ENCODE measurements at regions not wholly inside any gene's neighbourhood (a gene's known extent, or its start where the extent isn't known, plus 50 kb on each side); places are given as distances from the start of the nearest gene placed in this dataset.

DNA sequence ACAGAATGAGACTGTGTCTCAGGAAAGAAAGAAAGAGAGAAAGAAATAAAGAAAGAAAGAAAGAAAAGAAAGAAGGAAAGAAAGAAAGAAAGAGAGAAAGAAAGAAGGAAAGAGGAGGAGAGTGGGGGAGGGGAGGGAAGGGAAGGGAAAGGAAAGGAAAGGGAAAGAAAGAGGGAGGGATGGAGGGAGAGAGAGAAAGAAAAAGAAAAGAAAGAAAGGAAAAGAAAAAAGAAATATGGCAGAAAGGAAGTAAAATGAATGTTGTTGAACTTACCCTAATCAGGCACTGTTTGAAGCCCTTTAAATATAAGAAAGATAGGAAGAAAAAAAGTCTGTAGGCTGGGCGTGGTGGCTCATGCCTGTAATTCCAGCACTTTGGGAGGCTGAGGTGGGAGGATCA, 276.1 kb downstream of the INSC start:
- 74% methylated on average over 1 of the region's 1 CpG for WGBS
- intact Hi-C loops (cut with DNase I), result no loop called here
- no peak for TF ChIP-seq POLR2A (IDR thresholded peaks at IDR 0.05)
- TF ChIP-seq, protein P1, sequence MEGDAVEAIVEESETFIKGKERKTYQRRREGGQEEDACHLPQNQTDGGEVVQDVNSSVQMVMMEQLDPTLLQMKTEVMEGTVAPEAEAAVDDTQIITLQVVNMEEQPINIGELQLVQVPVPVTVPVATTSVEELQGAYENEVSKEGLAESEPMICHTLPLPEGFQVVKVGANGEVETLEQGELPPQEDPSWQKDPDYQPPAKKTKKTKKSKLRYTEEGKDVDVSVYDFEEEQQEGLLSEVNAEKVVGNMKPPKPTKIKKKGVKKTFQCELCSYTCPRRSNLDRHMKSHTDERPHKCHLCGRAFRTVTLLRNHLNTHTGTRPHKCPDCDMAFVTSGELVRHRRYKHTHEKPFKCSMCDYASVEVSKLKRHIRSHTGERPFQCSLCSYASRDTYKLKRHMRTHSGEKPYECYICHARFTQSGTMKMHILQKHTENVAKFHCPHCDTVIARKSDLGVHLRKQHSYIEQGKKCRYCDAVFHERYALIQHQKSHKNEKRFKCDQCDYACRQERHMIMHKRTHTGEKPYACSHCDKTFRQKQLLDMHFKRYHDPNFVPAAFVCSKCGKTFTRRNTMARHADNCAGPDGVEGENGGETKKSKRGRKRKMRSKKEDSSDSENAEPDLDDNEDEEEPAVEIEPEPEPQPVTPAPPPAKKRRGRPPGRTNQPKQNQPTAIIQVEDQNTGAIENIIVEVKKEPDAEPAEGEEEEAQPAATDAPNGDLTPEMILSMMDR (IDR thresholded peaks at IDR 0.05), result no peak
- no peak for TF ChIP-seq POLR2AphosphoS5 (IDR thresholded peaks at IDR 0.05)

DNA sequence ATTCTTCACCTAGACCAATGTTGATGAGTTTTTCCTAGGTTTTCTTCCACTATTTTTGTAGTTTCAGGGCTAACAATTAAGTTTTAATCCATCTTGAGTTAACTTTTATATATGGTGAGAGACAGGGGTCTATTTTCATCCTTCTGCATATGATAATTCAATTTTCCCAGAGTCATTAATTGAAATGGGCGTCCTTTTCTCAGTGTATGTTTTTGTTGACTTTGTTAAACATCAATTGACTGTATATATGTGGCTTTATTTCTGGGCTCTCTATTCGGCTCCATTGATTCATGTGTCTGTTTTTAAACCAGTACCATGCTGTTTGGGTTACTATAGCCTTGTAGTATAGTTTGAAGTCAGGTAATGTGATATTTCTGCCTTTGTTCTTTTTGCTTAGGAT, 282.1 kb downstream of the INSC start:
- H3K9me3 ChIP-seq, result no peaks in the 10 kb centered on the region
- no peaks in the 10 kb centered on the region for H3K27me3 ChIP-seq (replicated peaks; ENCODE audit: insufficient read depth)
- DNase-seq (ENCODE audit: low spot score), result no peak
- H3K27ac ChIP-seq, result no peak overlapping the region
- TF ChIP-seq POLR2AphosphoS5 (IDR thresholded peaks at IDR 0.05) (no peak), POLR2A (IDR thresholded peaks at IDR 0.05) (no peak)
- intact Hi-C loops (cut with DNase I), result no loop called here
- H3K36me3 ChIP-seq, result no peaks in the 10 kb centered on the region
- no peak overlapping the region for H3K4me3 ChIP-seq
- no peaks in the 10 kb centered on the region for H3K4me1 ChIP-seq (replicated peaks)
- WGBS, result 92% methylated on average over 2 of the region's 2 CpGs

More for the DNA sequence above, 276.1 kb downstream of the INSC start:
- DNase-seq (ENCODE audit: low spot score), result no peak
- H3K4me1 ChIP-seq (replicated peaks), result no peaks in the 10 kb centered on the region
- H3K27me3 ChIP-seq (replicated peaks; ENCODE audit: insufficient read depth), result no peaks in the 10 kb centered on the region
- H3K36me3 ChIP-seq, result no peaks in the 10 kb centered on the region
- no peaks in the 10 kb centered on the region for H3K9me3 ChIP-seq
- H3K27ac ChIP-seq, result no peak overlapping the region
- no peak overlapping the region for H3K4me3 ChIP-seq

DNA sequence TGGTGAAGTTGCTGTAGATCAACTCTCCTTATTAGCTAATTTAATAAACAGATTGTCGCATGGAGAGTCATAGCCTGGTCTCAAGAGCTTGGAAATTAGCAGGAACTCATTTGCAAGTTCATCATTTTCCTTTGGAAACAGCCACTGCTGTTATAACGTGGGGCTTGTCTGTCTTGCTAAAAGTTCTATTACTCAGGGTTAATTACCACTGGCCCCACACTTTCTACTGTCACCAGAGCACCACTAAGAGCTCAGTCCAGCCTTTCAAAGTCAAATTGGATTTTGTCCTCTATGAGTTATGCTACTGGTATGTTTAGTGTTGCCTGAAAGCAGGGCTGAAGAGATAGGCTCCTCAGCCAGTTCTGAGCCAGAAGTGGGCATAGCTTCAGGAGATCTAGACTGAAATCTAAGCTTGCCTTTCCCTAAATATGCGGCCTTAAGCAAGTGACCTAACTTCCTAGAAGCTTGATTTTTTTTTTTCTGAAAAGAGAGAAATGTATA, 292.2 kb downstream of the INSC start:
- Histone ChIP-seq H3K9me3 (no peaks in the 10 kb centered on the region), H3K4me1 (replicated peaks) (no peaks in the 10 kb centered on the region), H3K27me3 (replicated peaks; ENCODE audit: insufficient read depth) (no peaks in the 10 kb centered on the region), H3K27ac (no peak overlapping the region), H3K4me3 (no peak overlapping the region), H3K36me3 (no peaks in the 10 kb centered on the region)
- TF ChIP-seq POLR2A (IDR thresholded peaks at IDR 0.05) (no peak), POLR2AphosphoS5 (IDR thresholded peaks at IDR 0.05) (no peak)
- TF ChIP-seq, protein P1 (IDR thresholded peaks at IDR 0.05), result no peak
- WGBS, result 73% methylated on average over 3 of the region's 3 CpGs
- intact Hi-C loops (cut with DNase I), result no loop called here
- no peak for DNase-seq (ENCODE audit: low spot score)

DNA sequence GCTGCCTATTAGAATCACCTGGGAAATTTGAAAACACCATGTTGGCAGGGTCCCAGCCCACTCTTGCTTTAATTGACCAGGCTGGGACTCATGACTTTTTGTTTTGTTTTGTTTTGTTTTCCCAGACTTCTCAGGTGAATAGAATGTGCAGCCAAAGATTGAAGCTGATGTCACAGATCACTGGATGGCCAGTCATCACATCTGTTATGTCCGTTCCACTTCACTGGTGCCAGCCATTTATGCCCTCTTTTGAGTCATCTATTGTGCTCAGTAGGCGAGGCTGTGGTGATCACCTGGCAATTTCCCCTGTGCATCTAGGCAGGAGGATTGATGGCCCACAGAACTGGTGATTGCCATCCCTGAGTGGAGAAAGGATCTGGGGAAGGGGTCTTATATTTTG, 297.3 kb downstream of the INSC start:
- H3K9me3 ChIP-seq, result no peaks in the 10 kb centered on the region
- H3K36me3 ChIP-seq, result no peaks in the 10 kb centered on the region
- TF ChIP-seq, protein P1 (IDR thresholded peaks at IDR 0.05), result no peak
- TF ChIP-seq POLR2A (IDR thresholded peaks at IDR 0.05) (no peak), POLR2AphosphoS5 (IDR thresholded peaks at IDR 0.05) (no peak)
- no peak overlapping the region for H3K4me3 ChIP-seq
- no peak overlapping the region for H3K27ac ChIP-seq
- no peaks in the 10 kb centered on the region for H3K27me3 ChIP-seq (replicated peaks; ENCODE audit: insufficient read depth)
- no peaks in the 10 kb centered on the region for H3K4me1 ChIP-seq (replicated peaks)
- intact Hi-C loops (cut with DNase I), result no loop called here
- 86% methylated on average over 2 of the region's 2 CpGs for WGBS
- DNase-seq (ENCODE audit: low spot score), result no peak

DNA sequence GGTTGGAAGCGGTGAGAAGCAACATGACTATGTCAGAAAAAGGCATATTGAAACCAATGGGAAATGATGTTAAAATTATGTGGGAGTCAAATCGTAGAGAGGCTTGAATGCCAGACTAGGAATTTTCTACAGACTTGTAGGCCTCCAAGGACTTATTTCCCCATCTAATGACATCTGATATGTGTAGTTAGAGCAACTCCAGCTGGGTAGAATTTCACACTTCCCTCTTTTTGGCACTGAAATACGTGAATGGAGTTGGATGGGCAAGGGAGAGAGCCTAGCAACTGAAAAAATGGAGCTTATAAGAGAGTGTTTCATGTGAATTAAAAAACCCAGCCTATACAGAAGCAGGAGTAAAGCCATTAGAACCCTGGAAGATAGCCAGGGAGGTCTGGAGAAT, 304.2 kb downstream of the INSC start:
- Histone ChIP-seq H3K4me3 (no peak overlapping the region), H3K36me3 (no peaks in the 10 kb centered on the region), H3K4me1 (replicated peaks) (no peaks in the 10 kb centered on the region), H3K27ac (no peak overlapping the region), H3K9me3 (no peaks in the 10 kb centered on the region), H3K27me3 (replicated peaks; ENCODE audit: insufficient read depth) (no peaks in the 10 kb centered on the region)
- TF ChIP-seq POLR2A (IDR thresholded peaks at IDR 0.05), result no peak
- TF ChIP-seq, protein P1 (IDR thresholded peaks at IDR 0.05), result no peak
- no peak for TF ChIP-seq POLR2AphosphoS5 (IDR thresholded peaks at IDR 0.05)
- DNase-seq (ENCODE audit: low spot score), result no peak
- intact Hi-C loops (cut with DNase I), result no loop called here
- WGBS, result 56% methylated on average over 3 of the region's 3 CpGs
